Ovary (tissue), 7 donors: ENCODE measurements at regions not wholly inside any gene's neighbourhood (a gene's known extent, or its start where the extent isn't known, plus 50 kb on each side); places are given as distances from the start of the nearest gene placed in this dataset.
"Not testable (repeated sequence)": the region's sequence is repeated elsewhere in the genome, so short reads cannot be mapped to it uniquely, and the experiment has no call there.

Experiments used
- DNase-seq, 5 donors: peaks; one replicate each; pipeline ENCODE4 v3.0.0-alpha.2; 2019 to 2020
- H3K27ac ChIP-seq, 2 donors: fragments of 200-600 bp; one replicate each; pipeline versions ENCODE4 v1.5.1 to v1.8.0; 2019 to 2022
- H3K27me3 ChIP-seq: fragments of 200-600 bp; one replicate; pipeline ENCODE4 v1.8.0; 2022
- H3K36me3 ChIP-seq: fragments of 200-600 bp; sonication (generic); one replicate; pipeline ENCODE4 v1.5.1; 2019
- H3K4me1 ChIP-seq: one replicate; pipeline ENCODE4 v1.8.1; 2013; ENCODE audit warnings: mild to moderate bottlenecking, moderate library complexity; ENCODE audit not compliant: insufficient read depth
- H3K4me3 ChIP-seq: fragments of 200-600 bp; sonication (generic); one replicate; pipeline ENCODE4 v1.5.1; 2017
- H3K9me3 ChIP-seq, 2 donors: fragments of 200-600 bp in 1 of 2; sonication (generic) in 1 of 2; one replicate each; pipeline versions ENCODE4 v1.5.1 to v1.8.1; 2013 to 2019; ENCODE audit warnings: mild to moderate bottlenecking in 1 of 2, moderate library complexity in 1 of 2
- EP300 ChIP-seq: sonication (generic); formaldehyde crosslinking; IDR thresholded peaks from one replicate; pipeline ENCODE4 v1.6.1; 2017; ENCODE audit warnings: antibody characterized with exemption
- POLR2A ChIP-seq: fragments of 450-650 bp; IDR thresholded peaks from one replicate; pipeline ENCODE4 v1.6.1; 2017; ENCODE audit warnings: antibody characterized with exemption, mild to moderate bottlenecking, moderate library complexity
- WGBS, 3 donors: extraction: QIAGEN DNeasy Blood & Tissue Kit in 1 of 3; methylation state at CpG; one replicate each; pipeline versions ENCODE4 v1.1.5 to v1.1.7; 2013 to 2017; 5-methylcytosine and 5-hydroxymethylcytosine counted together
- intact Hi-C, 4 donors: fragments of 100-400 bp; cut with DNase I; formaldehyde crosslinking; loops; one replicate each; pipeline versions ENCODE4 v1.11.0 to v1.15.1; 2022 to 2023
- TF ChIP-seq, protein P1 (sequence below), 3 donors: fragments of 450-650 bp in 2 of 3; fragments of 200-600 bp in 1 of 3; IDR thresholded peaks; one replicate each; pipeline versions ENCODE4 v1.5.1 to v1.8.0; 2016 to 2022; ENCODE audit warnings: antibody characterized with exemption in 3 of 3, mild to moderate bottlenecking in 1 of 3
- donor health status: DM: no; HTN: no; CAD: no; lungs with moderate emphysema.
- donor health status: DM: no; HTN: no; CAD: no.
- donor health status: Bipolar disorder and iron deficiency.
- donor health status: DM: no; HTN: no; CAD: no.
- donor health status: DM: yes; HTN: yes; CAD: no.

DNA sequence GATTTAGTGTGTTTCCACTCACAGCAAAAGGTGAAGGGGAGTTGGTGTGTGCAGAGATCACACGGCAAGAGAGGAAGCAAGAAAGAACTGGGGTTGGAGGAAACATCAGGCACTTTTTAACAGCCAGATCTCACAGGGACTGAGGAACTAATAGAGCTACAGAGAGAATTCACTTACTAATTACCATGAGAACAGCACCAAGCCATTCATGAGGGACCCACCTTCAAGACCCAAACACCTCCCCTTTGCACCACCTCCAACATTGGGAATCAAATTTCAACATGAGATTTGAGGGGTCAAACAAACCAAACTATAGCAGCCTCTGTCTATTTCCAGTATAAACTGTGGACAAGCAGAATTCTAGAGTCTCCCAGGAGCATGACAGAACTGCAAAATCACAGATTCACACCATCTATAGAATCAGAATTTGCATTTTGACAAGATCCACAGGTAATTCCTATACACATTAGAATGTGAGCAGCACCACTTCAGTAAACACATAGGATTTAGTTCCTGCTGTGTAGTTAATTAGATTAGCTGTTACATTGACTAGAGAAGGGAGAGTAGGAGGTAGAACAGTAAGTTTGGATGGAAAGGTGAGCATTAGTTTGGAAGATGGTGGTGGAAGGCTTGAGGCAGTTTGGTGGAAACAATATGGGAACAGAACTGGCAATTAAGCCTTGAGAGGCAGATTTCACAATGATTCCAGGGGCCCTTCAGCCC is 311.7 kb downstream of the NSUN3 start:
- Histone ChIP-seq H3K27ac (no peak overlapping the region), H3K4me3 (no peak overlapping the region), H3K36me3 (no peaks in the 10 kb centered on the region), H3K27me3 (no peaks in the 10 kb centered on the region), H3K4me1 (no peaks in the 10 kb centered on the region), H3K9me3 (no peaks in the 10 kb centered on the region)
- TF ChIP-seq, protein P1, sequence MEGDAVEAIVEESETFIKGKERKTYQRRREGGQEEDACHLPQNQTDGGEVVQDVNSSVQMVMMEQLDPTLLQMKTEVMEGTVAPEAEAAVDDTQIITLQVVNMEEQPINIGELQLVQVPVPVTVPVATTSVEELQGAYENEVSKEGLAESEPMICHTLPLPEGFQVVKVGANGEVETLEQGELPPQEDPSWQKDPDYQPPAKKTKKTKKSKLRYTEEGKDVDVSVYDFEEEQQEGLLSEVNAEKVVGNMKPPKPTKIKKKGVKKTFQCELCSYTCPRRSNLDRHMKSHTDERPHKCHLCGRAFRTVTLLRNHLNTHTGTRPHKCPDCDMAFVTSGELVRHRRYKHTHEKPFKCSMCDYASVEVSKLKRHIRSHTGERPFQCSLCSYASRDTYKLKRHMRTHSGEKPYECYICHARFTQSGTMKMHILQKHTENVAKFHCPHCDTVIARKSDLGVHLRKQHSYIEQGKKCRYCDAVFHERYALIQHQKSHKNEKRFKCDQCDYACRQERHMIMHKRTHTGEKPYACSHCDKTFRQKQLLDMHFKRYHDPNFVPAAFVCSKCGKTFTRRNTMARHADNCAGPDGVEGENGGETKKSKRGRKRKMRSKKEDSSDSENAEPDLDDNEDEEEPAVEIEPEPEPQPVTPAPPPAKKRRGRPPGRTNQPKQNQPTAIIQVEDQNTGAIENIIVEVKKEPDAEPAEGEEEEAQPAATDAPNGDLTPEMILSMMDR (IDR thresholded peaks at IDR 0.05), result no peak
- TF ChIP-seq POLR2A, result no peak
- TF ChIP-seq EP300, result no peak
- DNase-seq, result no peak
- intact Hi-C loops, result no loop called here
- WGBS, 3 donors, result 58 to 74% (median 70%) methylated on average over 1 of the region's 1 CpG

DNA sequence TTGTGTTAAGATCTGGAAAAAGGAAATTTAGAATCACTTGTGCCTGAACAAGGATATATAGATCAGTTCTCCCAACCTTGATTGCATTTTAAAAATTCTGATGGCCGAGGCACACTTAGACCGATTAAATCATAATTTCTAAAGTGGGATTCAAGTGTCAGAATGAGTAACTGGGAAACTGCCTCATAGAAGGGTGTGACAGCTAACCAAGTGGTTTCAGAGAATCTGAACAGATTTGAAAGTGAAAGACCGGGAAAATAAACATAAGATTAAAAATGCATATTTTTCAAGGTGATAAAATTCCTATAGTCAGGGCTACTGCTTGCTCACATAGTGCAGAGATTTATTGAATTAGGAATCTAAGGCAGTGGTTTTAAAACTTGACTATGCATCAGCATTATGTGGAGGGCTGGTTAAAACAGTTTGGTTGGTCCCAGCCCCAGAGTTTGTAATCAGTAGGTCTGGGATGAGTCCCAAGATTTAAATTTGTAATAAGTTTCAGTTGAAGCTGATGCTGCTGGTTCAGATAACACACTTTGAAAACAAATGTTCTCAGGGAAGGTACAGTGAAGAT is 314.3 kb downstream of the NSUN3 start:
- H3K4me1 ChIP-seq, H3K27me3 ChIP-seq, H3K4me3 ChIP-seq, H3K36me3 ChIP-seq, H3K9me3 ChIP-seq, DNase-seq, intact Hi-C loops, H3K27ac ChIP-seq: not testable (repeated sequence)
- WGBS, 3 donors, result 72 to 74% (median 73%) methylated on average over 3 of the region's 3 CpGs

DNA sequence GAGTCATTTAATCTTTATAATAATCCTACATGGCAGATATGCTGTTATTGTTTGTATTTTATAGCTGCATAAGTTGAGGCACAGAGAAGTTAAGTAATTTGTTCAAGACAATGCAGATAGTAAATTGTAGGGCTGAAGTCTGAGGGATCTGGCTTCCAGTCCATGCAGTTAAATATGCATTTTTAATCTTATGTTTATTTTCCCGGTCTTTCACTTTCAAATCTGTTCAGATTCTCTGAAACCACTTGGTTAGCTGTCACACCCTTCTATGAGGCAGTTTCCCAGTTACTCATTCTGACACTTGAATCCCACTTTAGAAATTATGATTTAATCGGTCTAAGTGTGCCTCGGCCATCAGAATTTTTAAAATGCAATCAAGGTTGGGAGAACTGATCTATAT is 315.0 kb downstream of the NSUN3 start:
- H3K36me3 ChIP-seq, H3K9me3 ChIP-seq, DNase-seq, H3K4me3 ChIP-seq, H3K27me3 ChIP-seq, H3K4me1 ChIP-seq, H3K27ac ChIP-seq, intact Hi-C loops: not testable (repeated sequence)
- 90 to 99% (median 95%) methylated on average over 3 of the region's 3 CpGs for WGBS, 3 donors

DNA sequence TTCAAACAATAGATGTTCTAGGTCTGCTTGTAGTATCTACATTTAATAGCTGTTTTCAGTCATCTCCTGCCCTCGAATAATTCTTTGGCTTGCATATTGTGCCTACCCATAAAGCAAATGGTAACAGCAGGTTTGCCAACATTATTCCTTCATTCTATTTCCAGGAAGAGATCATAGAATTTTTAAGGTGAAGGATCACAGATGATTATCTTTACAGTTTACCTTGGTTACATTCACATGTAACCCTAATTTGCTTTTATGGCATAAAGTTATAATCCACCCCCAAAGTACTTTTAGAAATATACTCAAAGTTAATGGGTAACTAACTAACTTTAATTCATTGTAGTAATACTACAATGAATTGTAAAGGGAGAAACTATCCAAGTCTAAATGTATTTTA is 315.5 kb downstream of the NSUN3 start:
- H3K36me3 ChIP-seq, result no peaks in the 10 kb centered on the region
- no peak for DNase-seq
- TF ChIP-seq EP300, result no peak
- TF ChIP-seq, protein P1 (IDR thresholded peaks at IDR 0.05), result no peak
- TF ChIP-seq POLR2A, result no peak
- no peaks in the 10 kb centered on the region for H3K4me1 ChIP-seq
- no peaks in the 10 kb centered on the region for H3K9me3 ChIP-seq
- WGBS, 3 donors, result 93 to 96% (median 95%) methylated on average over 1 of the region's 1 CpG
- H3K27ac ChIP-seq, result no peak overlapping the region
- no peak overlapping the region for H3K4me3 ChIP-seq
- no peaks in the 10 kb centered on the region for H3K27me3 ChIP-seq
- intact Hi-C loops, result no loop called here

DNA sequence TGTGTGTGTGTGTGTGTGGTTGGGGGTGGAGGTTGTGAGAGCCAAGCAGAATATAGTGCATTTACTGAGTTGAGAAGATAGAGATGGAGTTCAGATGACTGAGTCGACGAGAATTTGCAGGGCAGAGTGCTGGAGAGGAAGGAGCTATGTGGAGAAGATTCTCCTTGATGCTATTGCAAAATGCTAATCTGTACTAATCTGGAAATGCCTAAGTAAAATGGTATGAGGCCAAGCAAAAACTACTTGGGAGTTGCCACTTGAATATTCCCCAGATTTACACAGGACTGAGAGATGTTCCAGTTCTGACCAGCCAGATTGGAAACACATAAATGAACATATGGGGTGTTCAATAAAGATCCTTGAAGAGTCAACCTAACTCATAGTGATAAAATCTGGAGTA is 316.4 kb downstream of the NSUN3 start:
- no peak overlapping the region for H3K4me3 ChIP-seq
- no peaks in the 10 kb centered on the region for H3K36me3 ChIP-seq
- H3K9me3 ChIP-seq, result no peaks in the 10 kb centered on the region
- TF ChIP-seq POLR2A (no peak), EP300 (no peak)
- TF ChIP-seq, protein P1 (IDR thresholded peaks at IDR 0.05), result no peak
- no peaks in the 10 kb centered on the region for H3K4me1 ChIP-seq
- no peak for DNase-seq
- WGBS, 3 donors, result 92 to 94% (median 93%) methylated on average over 2 of the region's 2 CpGs
- H3K27me3 ChIP-seq, result no peaks in the 10 kb centered on the region
- no peak overlapping the region for H3K27ac ChIP-seq
- intact Hi-C loops, result no loop called here
